ENCODE measurements at regions not wholly inside any gene's neighbourhood (a gene's known extent, or its start where the extent isn't known, plus 50 kb on each side); places are given as distances from the start of the nearest gene placed in this dataset.

- DNase-seq: no peak
Measured at GRCh38 chr1:208551024-208551423, 306.8 kb upstream of the PLXNA2 start.

- no peak for DNase-seq
Measured at GRCh38 chr1:208551633-208552320, 307.6 kb upstream of the PLXNA2 start.

GRCh38 chr1:208552928-208553327 lies 308.7 kb upstream of the PLXNA2 start:
- no peak for DNase-seq

DNA sequence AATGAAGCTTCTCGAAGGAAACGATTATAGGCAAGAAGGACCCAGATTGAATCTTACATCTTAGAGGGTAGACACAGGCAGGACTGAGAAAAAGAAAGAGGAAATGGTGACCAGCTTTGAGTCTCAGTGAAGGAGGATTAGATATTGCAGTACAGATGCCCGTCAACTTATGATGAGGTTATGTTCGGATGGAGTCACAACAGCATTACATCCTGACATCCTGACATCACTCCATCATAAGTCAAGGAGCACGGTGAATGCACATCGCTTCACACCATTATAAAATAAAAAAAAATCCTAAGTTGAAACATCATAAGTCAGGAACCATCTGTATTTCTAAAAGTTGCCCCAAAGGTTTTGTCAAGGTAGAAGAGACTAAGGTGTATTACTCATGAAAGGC lies 312.3 kb upstream of the PLXNA2 start:
- DNase-seq: no peak

DNA sequence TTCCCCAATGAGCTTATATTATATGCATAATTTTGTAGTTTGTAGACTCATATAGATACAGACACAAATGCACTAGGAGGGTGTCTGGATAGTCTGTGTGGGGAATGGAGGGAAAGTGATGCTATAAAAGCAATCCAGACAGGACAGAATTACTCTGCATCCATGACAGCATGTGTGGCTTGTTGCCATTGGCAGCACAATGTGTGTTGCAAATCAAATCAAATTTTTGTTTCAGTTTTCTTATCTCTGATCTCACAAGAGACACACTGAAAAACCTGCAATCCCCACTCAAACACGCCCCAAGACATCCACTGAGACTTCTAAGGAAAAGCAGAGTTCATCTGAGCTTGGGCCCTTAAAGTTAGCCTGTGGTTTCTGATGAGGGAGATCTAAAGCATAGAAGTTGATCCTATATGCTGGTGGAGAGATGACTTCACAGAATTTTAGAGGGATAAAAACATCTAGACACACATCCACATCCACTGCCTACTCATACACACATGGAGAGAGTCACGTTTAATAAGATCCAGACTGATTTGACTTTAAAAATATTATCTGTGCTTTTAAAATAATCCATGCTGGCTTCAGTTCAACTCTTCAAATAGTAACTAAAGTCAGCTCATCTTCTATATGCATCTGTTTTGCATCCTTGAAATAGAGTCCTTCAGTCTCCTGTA lies 313.0 kb upstream of the PLXNA2 start:
- DNase-seq: no peak

GRCh38 chr1:208557723-208558094 lies 313.5 kb upstream of the PLXNA2 start:
- no peak for DNase-seq

GRCh38 chr1:208559597-208560329 lies 315.6 kb upstream of the PLXNA2 start:
- no peak for DNase-seq

- no peak for DNase-seq
Measured at GRCh38 chr1:208562151-208562960, 318.2 kb upstream of the PLXNA2 start.

GRCh38 chr1:208564466-208564865 lies 320.3 kb upstream of the PLXNA2 start:
- DNase-seq: no peak

DNA sequence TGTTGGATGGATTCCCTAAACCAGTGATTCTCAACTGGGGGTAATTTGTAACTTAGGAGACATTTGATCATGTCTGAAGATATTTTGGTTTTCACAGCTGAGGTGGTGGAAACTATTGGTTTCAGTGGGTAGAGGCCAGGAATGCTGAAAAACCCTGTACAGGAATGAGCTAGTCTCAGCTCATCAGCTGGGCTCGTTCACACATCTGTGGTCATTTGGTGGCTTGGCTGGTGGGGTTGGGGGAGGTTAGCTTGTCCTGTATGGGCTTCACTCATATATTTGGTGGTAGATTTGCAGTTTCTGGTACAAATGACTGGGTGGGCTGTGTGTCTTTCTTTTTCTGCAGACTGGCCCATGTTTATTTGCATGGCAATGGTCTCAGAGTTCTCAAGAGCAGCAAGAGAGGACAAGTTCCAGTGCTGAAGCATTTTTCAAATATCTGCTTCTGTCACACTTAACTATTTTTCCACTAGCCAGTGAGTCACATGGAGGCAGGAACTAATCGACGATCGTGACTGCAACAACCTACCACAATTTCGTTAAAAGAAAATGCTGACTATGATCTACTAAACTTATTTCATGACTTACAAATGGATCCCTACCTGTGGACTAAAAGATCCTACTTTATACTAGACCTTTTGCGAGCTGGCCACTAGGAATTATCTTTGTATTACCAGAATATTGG lies 321.7 kb upstream of the PLXNA2 start:
- no peak for DNase-seq

DNA sequence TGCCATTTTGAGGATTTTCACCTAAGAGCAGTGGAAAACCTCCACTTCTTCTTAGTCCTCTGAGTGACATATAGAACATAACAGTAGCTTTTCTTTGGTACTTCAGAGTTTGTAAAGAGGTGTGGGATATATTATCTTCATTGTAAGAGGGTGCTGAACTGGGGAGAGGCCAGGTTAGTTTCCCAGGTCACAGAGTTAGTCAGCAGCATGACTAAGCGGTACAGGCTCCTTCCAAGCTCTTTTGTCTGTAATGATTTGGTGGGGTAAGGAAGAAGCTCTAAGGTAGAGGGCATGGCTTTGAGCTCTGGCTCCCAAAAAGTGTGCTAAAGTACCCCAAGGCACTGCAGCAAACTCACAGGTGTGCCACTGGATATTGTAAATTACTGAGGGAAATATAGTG lies 325.0 kb upstream of the PLXNA2 start:
- no peak for DNase-seq

DNA sequence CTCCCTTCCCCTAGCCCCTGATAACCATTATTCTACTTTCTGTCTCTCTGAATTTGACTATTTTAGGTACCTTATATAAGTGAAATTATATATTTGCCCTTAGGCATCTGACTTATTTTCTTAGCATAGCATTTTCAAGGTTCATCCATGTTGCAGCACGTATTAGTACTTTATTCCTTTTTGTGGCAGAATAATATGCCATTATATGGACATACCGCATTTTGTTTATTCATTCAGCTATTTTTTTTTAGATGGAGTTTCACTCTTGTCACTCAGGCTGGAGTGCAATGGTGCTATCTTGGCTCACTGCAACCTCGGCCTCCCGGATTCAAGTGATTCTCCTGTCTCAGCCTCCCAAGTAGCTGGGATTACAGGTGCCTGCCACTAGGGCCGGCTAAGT lies 326.2 kb upstream of the PLXNA2 start:
- no peak for DNase-seq

DNA sequence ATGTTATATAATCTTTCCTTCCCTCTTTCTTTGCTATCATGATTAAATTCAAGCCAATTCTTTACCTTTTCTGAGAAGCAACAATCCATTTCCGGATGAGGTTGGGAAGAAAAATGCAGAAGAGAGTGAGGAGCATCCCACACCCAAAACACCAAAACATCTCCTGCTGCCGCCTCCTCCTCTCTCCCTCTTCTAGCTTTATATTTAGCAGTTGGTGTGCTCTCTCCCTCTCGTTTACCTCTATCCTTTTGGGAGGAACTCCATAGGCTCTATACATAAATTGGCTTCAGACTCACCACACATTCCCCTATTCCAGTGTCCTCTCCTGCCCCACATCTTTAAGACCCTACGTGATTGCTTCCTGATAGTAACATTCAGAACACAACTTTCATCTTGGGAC lies 332.2 kb upstream of the PLXNA2 start:
- no peak for DNase-seq

DNA sequence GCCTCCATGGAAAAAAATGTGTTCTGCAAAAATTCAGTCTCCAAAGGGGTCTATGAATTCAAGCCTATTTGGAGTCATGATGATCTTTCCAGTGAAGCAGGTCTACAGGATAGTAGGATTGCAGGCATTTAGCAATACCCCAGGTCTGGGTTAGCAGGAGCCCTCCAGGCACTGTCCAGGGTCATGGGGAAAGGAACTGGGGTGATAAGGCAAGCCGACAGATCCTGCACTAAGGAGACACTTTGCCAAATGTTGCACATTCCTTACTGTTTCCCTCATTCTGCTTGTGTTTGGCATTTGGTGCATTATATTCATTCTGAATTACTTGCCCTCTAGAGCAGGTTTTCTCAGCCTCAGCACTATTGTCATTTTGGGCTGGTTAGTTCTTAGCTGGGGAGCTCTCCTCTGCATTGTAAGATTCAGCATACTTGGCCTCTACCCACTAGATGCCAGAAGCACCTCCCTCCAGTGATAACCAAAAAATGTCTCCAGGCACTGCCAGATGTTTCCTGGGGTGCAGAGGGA lies 333.3 kb upstream of the PLXNA2 start:
- no peak for DNase-seq

DNA sequence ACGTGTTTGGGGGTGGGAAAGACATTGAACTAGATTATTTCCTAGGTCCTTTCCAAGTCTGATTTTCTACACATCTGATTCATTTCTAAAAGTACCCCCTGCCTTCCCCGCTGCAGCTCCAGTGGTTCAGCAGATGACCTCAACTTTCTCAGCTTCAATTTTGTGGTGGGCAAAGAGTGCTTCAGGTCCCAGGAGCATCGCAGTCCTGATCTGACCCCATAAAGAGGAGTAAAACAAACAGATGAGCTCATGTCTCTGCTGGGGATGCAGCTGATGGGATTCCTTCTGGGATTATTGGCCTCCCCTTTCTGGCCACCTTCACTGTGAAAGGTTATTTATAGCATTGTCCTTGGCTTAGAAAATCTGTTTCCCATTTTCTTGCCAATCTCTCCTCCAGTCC lies 337.0 kb upstream of the PLXNA2 start:
- DNase-seq: no peak

GRCh38 chr1:208581667-208582066 lies 337.5 kb upstream of the PLXNA2 start:
- DNase-seq: no peak

- DNase-seq: no peak
Measured at GRCh38 chr1:208584167-208584755, 340.1 kb upstream of the PLXNA2 start.

DNA sequence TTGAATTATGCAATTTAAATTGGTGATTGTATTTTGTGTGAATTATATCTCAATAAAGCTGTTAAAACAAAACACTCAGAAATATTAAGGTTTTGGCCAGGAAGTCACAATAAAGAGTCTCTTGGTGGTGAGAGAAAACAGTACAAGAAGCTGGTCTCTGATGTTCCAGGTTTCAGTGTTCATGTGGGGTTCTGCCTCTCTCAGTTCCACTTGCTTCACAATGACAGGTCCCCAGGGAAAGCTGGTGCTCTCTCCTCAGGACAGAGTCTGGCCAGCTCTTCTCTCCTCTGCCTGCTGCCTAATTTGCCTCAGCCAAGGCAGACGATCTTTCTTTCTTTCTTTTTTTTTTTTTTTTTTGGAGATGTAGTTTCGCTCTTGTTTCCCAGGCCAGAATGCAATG lies 342.9 kb upstream of the PLXNA2 start:
- DNase-seq: no peak

DNA sequence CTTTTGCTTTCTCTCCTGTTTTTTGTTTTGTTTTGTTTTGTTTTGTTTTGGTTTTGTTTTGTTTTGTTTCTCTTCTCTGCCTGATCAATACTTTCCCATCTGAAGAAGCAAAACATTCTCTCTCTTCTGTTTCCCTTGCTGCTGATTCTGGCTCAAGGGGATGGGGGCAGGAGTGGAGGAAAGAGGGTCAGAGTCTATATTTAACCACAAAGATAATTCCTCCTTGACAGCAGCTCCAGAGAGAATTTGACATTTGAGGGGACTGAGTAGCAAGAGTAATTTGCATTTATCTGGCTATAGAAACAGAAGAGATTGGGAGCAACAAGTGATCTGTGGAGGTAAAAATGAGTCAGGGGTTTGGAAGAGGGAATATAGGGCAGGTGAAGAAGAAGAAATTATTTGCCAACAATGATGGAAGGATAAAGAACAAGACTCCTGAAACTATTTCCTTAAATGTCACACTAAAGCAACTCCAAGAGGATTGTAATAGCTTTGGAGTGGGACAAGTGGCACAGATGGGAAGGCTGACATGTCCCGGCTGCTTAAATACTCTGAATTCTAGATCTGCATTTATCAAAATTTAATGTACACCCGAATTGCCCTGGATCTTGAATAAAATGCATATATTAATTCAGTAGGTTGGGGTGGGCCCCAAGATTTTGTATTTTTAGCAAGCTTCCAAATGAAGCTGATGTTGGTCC lies 349.3 kb upstream of the PLXNA2 start:
- no peak for DNase-seq

DNA sequence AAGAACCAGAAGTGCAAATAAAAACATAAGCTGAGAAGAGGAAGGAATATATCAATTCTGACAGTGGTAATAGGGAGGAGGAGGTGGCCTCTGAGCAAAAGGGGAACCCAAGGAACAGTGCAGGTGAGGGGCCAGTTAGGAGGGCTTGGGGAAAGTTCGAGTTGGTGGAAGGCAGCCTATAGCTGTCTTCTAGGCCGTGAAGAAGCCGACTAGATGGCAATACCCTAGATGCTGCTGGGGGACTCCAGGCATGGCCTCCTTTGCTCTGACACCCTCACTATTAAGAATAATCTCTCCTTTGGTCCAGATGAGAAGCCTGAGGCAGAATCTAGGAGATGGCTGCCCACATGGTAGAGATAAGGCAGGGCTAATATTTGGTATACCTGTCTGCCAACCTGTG lies 351.1 kb upstream of the PLXNA2 start:
- DNase-seq: no peak

GRCh38 chr1:208595745-208596144 lies 351.6 kb upstream of the PLXNA2 start:
- no peak for DNase-seq

Data from NCI-H510A (cell line).